Upper lobe of left lung (tissue), 4 donors: ENCODE measurements at regions not wholly inside any gene's neighbourhood (a gene's known extent, or its start where the extent isn't known, plus 50 kb on each side); places are given as distances from the start of the nearest gene placed in this dataset.

Experiments used
- CTCF ChIP-seq, 6 experiments: fragments of 450-650 bp in 4 of 6; fragments of 200-600 bp in 2 of 6; sonication (generic) in 2 of 6; IDR thresholded peaks; one replicate each; pipeline ENCODE4 v1.5.1; 2016 to 2019; ENCODE audit warnings: antibody characterized with exemption in 6 of 6
- EP300 ChIP-seq, 4 donors: sonication (generic); formaldehyde crosslinking; IDR thresholded peaks; one replicate each; pipeline ENCODE4 v1.5.1; 2017; ENCODE audit warnings: antibody characterized with exemption in 4 of 4, control low read depth in 2 of 4
- POLR2A ChIP-seq, 4 donors: fragments of 450-650 bp; IDR thresholded peaks; one replicate each; pipeline ENCODE4 v1.5.1; 2016 to 2017; ENCODE audit warnings: antibody characterized with exemption in 4 of 4, mild to moderate bottlenecking in 2 of 4
- POLR2AphosphoS5 ChIP-seq, 2 donors: sonication (generic); formaldehyde crosslinking; IDR thresholded peaks; one replicate each; pipeline ENCODE4 v1.5.1; 2017; ENCODE audit warnings: antibody characterized with exemption in 2 of 2

DNA sequence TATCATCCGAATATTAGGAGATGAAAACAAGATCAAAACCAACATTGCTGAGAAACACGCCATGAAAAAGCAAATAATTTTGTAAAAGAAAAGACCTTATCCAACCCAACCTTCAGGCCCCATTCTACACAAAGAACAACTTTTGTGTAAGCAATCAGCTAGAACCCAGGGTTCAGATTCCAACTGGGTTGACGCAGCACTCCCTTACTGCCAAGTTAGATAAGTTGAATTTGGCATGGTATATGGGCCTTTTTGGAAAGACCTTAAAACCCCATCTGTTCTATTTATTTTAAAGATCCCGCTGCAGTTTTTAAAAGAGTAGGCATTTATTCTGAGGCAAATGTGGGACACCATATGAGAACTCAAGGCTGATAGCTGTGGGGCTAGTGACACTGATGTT, 2033.8 kb upstream of the WWC1 start:
- TF ChIP-seq CTCF (IDR thresholded peaks at IDR 0.05) (no peak), POLR2A (IDR thresholded peaks at IDR 0.05) (no peak), EP300 (IDR thresholded peaks at IDR 0.05) (no peak), POLR2AphosphoS5 (IDR thresholded peaks at IDR 0.05) (no peak)
